ENCODE measurements at regions not wholly inside any gene's neighbourhood (a gene's known extent, or its start where the extent isn't known, plus 50 kb on each side); places are given as distances from the start of the nearest gene placed in this dataset.
"Not testable (repeated sequence)": the region's sequence is repeated elsewhere in the genome, so short reads cannot be mapped to it uniquely, and the experiment has no call there.

- DNase-seq (ENCODE audit: low read depth, low spot score), result no peak
Observed at GRCh38 chr2:221926327-221926726, 354.2 kb upstream of the EPHA4 start.

- no peak for DNase-seq (ENCODE audit: low read depth, low spot score)
Observed at GRCh38 chr2:221924576-221924975, 352.5 kb upstream of the EPHA4 start.

GRCh38 chr2:221915926-221916325, 343.8 kb upstream of the EPHA4 start:
- no peak for DNase-seq (ENCODE audit: low read depth, low spot score)

- DNase-seq (ENCODE audit: low read depth, low spot score), result no peak
Observed at GRCh38 chr2:221914334-221914880, 342.3 kb upstream of the EPHA4 start.

- DNase-seq (ENCODE audit: low read depth, low spot score), result no peak
Observed at GRCh38 chr2:221911890-221912289, 339.8 kb upstream of the EPHA4 start.

- DNase-seq (ENCODE audit: low read depth, low spot score), result no peak
Observed at GRCh38 chr2:221911321-221911720, 339.2 kb upstream of the EPHA4 start.

GRCh38 chr2:221908518-221908917, 336.4 kb upstream of the EPHA4 start:
- DNase-seq (ENCODE audit: low read depth, low spot score), result no peak

GRCh38 chr2:221897718-221898117, 325.6 kb upstream of the EPHA4 start:
- DNase-seq (ENCODE audit: low read depth, low spot score), result no peak

GRCh38 chr2:221896505-221897151, 324.5 kb upstream of the EPHA4 start:
- DNase-seq (ENCODE audit: low read depth, low spot score), result no peak

- DNase-seq (ENCODE audit: low read depth, low spot score), result no peak
Observed at GRCh38 chr2:221895366-221896121, 323.4 kb upstream of the EPHA4 start.

GRCh38 chr2:221893501-221893900, 321.4 kb upstream of the EPHA4 start:
- DNase-seq (ENCODE audit: low read depth, low spot score), result no peak

GRCh38 chr2:221892006-221892405, 319.9 kb upstream of the EPHA4 start:
- not testable (repeated sequence) for DNase-seq (ENCODE audit: low read depth, low spot score)

- DNase-seq (ENCODE audit: low read depth, low spot score), result no peak
Observed at GRCh38 chr2:221883976-221884375, 311.9 kb upstream of the EPHA4 start.

- DNase-seq (ENCODE audit: low read depth, low spot score), result no peak
Observed at GRCh38 chr2:221876016-221876415, 303.9 kb upstream of the EPHA4 start.

GRCh38 chr2:221874444-221874843, 302.3 kb upstream of the EPHA4 start:
- no peak for DNase-seq (ENCODE audit: low read depth, low spot score)

GRCh38 chr2:221857719-221858118, 285.6 kb upstream of the EPHA4 start:
- no peak for DNase-seq (ENCODE audit: low read depth, low spot score)

- DNase-seq (ENCODE audit: low read depth, low spot score), result no peak
Observed at GRCh38 chr2:221853297-221853696, 281.2 kb upstream of the EPHA4 start.

- no peak for DNase-seq (ENCODE audit: low read depth, low spot score)
Observed at GRCh38 chr2:221851531-221852045, 279.5 kb upstream of the EPHA4 start.

- DNase-seq (ENCODE audit: low read depth, low spot score), result no peak
Observed at GRCh38 chr2:221850076-221850475, 278.0 kb upstream of the EPHA4 start.

GRCh38 chr2:221848286-221848685, 276.2 kb upstream of the EPHA4 start:
- DNase-seq (ENCODE audit: low read depth, low spot score), result no peak

GRCh38 chr2:221845021-221845365, 272.9 kb upstream of the EPHA4 start:
- DNase-seq (ENCODE audit: low read depth, low spot score), result no peak

GRCh38 chr2:221844212-221845020, 272.3 kb upstream of the EPHA4 start:
- no peak for DNase-seq (ENCODE audit: low read depth, low spot score)

Measured in pulmonary artery endothelial cell (primary cell).